Prostate gland (tissue), 2 donors: ENCODE measurements at regions not wholly inside any gene's neighbourhood (a gene's known extent, or its start where the extent isn't known, plus 50 kb on each side); places are given as distances from the start of the nearest gene placed in this dataset.

Experiments
- POLR2A ChIP-seq: fragments of 450-650 bp; IDR thresholded peaks from one replicate; pipeline ENCODE4 v1.6.1; 2016; ENCODE audit warnings: antibody characterized with exemption, mild to moderate bottlenecking
- POLR2AphosphoS5 ChIP-seq: sonication (generic); formaldehyde crosslinking; IDR thresholded peaks from one replicate; pipeline ENCODE4 v1.6.1; 2017; ENCODE audit warnings: antibody characterized with exemption
- TF ChIP-seq, protein P1 (sequence below), 4 experiments: fragments of 200-600 bp in 2 of 4; fragments of 450-650 bp in 2 of 4; sonication (generic) in 2 of 4; IDR thresholded peaks; 1 replicate in 3 of 4; 2 replicates in 1 of 4; pipeline ENCODE4 v1.5.1; 2016 to 2019; ENCODE audit warnings: antibody characterized with exemption in 4 of 4, mild to moderate bottlenecking in 2 of 4, moderate library complexity in 2 of 4

- no peak for TF ChIP-seq POLR2A
- TF ChIP-seq, protein P1, sequence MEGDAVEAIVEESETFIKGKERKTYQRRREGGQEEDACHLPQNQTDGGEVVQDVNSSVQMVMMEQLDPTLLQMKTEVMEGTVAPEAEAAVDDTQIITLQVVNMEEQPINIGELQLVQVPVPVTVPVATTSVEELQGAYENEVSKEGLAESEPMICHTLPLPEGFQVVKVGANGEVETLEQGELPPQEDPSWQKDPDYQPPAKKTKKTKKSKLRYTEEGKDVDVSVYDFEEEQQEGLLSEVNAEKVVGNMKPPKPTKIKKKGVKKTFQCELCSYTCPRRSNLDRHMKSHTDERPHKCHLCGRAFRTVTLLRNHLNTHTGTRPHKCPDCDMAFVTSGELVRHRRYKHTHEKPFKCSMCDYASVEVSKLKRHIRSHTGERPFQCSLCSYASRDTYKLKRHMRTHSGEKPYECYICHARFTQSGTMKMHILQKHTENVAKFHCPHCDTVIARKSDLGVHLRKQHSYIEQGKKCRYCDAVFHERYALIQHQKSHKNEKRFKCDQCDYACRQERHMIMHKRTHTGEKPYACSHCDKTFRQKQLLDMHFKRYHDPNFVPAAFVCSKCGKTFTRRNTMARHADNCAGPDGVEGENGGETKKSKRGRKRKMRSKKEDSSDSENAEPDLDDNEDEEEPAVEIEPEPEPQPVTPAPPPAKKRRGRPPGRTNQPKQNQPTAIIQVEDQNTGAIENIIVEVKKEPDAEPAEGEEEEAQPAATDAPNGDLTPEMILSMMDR (IDR thresholded peaks at IDR 0.05): no peak
- no peak for TF ChIP-seq POLR2AphosphoS5
These were observed 629.7 kb downstream of the LIG4 start for GRCh38 chr13:107585469-107586180.
